ENCODE measurements at regions not wholly inside any gene's neighbourhood (a gene's known extent, or its start where the extent isn't known, plus 50 kb on each side); places are given as distances from the start of the nearest gene placed in this dataset.

- TF ChIP-seq CTCF (IDR thresholded peaks at IDR 0.05; ENCODE audit: low read depth, low read length, poor library complexity, severe bottlenecking) (no peak), EZH2phosphoT487 (IDR thresholded peaks at IDR 0.05; ENCODE audit: borderline replicate concordance, low read length) (no peak)
- Histone ChIP-seq H3K36me3 (ENCODE audit: control insufficient read depth, low read length) (no peaks in the 10 kb centered on the region), H3K4me2 (ENCODE audit: low read length) (no peak overlapping the region), H3K9me3 (ENCODE audit: control insufficient read depth, insufficient read depth, low read length) (peaks cover 4% of the 10 kb centered on the region; the same call in 1 of the 2 replicates), H3F3A (ENCODE audit: control insufficient read depth, insufficient read depth) (no peaks in the 10 kb centered on the region), H3K4me3 (ENCODE audit: low read length) (no peak overlapping the region), H3K4me1 (ENCODE audit: control insufficient read depth, low read length) (no peaks in the 10 kb centered on the region), H3K79me2 (ENCODE audit: control insufficient read depth, low read length) (no peaks in the 10 kb centered on the region), H3K27ac (ENCODE audit: low read depth, low read length) (no peak overlapping the region), H3K27me3 (ENCODE audit: control insufficient read depth, low read length) (no peaks in the 10 kb centered on the region), H3K9me2 (replicated peaks; ENCODE audit: control insufficient read depth, low read length) (no peaks in the 10 kb centered on the region), H4K20me1 (ENCODE audit: control insufficient read depth, insufficient read depth, low read depth, low read length) (no peaks in the 10 kb centered on the region)
These were observed 253.1 kb upstream of the PITRM1 start for GRCh38 chr10:3425716-3426115.

DNA sequence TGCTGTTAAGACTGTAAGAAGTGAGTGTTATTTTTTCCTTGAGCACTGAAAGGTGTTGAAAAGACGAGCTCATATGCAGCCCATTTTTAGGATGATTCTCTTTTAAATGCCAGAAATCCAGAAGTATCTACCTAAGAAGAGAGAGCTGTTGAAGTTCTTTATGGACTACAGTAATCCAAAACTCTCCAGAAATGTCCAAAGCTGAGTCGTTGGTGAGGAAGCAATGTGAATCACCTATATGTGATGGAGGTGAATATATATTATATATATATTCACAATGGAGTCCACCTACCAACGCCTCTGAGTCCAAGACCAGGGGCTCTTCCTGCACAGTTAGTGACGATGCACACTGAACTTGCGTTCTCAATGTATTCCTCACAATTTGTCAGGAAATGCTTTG is 252.7 kb upstream of the PITRM1 start:
- H4K20me1 ChIP-seq (ENCODE audit: control insufficient read depth, insufficient read depth, low read depth, low read length) = no peaks in the 10 kb centered on the region
- H3K27ac ChIP-seq (ENCODE audit: low read depth, low read length) = no peak overlapping the region
- no peaks in the 10 kb centered on the region for H3K4me1 ChIP-seq (ENCODE audit: control insufficient read depth, low read length)
- no peaks in the 10 kb centered on the region for H3F3A ChIP-seq (ENCODE audit: control insufficient read depth, insufficient read depth)
- no peaks in the 10 kb centered on the region for H3K9me3 ChIP-seq (ENCODE audit: control insufficient read depth, insufficient read depth, low read length)
- H3K79me2 ChIP-seq (ENCODE audit: control insufficient read depth, low read length) = no peaks in the 10 kb centered on the region
- no peaks in the 10 kb centered on the region for H3K9me2 ChIP-seq (replicated peaks; ENCODE audit: control insufficient read depth, low read length)
- H3K36me3 ChIP-seq (ENCODE audit: control insufficient read depth, low read length) = no peaks in the 10 kb centered on the region
- H3K27me3 ChIP-seq (ENCODE audit: control insufficient read depth, low read length) = no peaks in the 10 kb centered on the region
- TF ChIP-seq CTCF (IDR thresholded peaks at IDR 0.05; ENCODE audit: low read depth, low read length, poor library complexity, severe bottlenecking) (no peak), EZH2phosphoT487 (IDR thresholded peaks at IDR 0.05; ENCODE audit: borderline replicate concordance, low read length) (no peak)
- H3K4me3 ChIP-seq (ENCODE audit: low read length) = no peak overlapping the region
- H3K4me2 ChIP-seq (ENCODE audit: low read length) = no peak overlapping the region

DNA sequence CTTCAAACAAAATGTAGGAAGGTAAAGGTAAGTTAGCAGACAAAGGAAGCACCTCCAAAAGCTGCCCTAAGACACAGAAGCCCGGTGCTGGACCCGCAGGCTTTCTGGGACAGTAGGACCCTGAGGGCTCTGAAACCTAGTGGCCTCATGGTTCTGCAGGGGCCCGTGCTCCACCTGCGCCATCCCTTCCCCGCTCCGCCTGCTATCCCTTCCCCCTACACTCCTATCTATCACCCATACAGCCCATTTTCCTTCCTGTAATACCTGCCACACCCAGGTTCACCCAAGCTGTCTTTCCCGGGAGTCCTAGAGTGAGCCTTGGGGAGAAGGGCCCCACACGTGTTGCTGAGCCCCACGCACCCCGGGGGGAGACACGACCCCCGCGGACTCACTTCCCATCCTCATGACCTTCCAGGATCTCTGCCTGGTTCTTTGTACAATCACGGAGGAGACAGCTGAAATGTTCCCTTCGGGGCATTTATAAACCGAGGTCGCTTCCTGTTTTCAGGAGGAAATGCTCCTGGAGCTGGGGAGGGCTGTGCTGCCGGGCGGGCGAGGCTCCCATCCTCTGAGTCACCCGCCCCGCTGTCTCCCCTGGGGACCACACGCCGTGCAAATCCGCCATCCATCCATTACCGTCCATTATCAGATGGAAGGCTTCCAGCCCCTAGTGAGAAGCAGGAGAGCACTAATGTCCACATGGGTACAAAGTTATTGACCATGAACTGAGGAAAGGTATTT is 251.7 kb upstream of the PITRM1 start:
- TF ChIP-seq CTCF (IDR thresholded peaks at IDR 0.05; ENCODE audit: low read depth, low read length, poor library complexity, severe bottlenecking) (no peak), EZH2phosphoT487 (IDR thresholded peaks at IDR 0.05; ENCODE audit: borderline replicate concordance, low read length) (no peak)
- Histone ChIP-seq H3K4me3 (ENCODE audit: low read length) (no peak overlapping the region), H3K4me1 (ENCODE audit: control insufficient read depth, low read length) (no peaks in the 10 kb centered on the region), H3K27me3 (ENCODE audit: control insufficient read depth, low read length) (no peaks in the 10 kb centered on the region), H3K36me3 (ENCODE audit: control insufficient read depth, low read length) (no peaks in the 10 kb centered on the region), H4K20me1 (ENCODE audit: control insufficient read depth, insufficient read depth, low read depth, low read length) (no peaks in the 10 kb centered on the region), H3K27ac (ENCODE audit: low read depth, low read length) (no peak overlapping the region), H3K9me3 (ENCODE audit: control insufficient read depth, insufficient read depth, low read length) (no peaks in the 10 kb centered on the region), H3K4me2 (ENCODE audit: low read length) (no peak overlapping the region), H3F3A (ENCODE audit: control insufficient read depth, insufficient read depth) (no peaks in the 10 kb centered on the region), H3K79me2 (ENCODE audit: control insufficient read depth, low read length) (no peaks in the 10 kb centered on the region), H3K9me2 (replicated peaks; ENCODE audit: control insufficient read depth, low read length) (no peaks in the 10 kb centered on the region)
